Upper lobe of right lung (tissue), 1 donor: ENCODE measurements at regions not wholly inside any gene's neighbourhood (a gene's known extent, or its start where the extent isn't known, plus 50 kb on each side); places are given as distances from the start of the nearest gene placed in this dataset.

Experiments
- ATAC-seq: fragments of 200-7000 bp; cut with Tn5 transposase; one replicate; pipeline ENCODE4 v1.9.1; 2020; ENCODE audit warnings: mild to moderate bottlenecking, moderate library complexity
- DNase-seq: peaks from one replicate; pipeline ENCODE4 v3.0.0-alpha.2; 2020
- H3K27ac ChIP-seq: fragments of 200-600 bp; one replicate; pipeline ENCODE4 v1.8.0; 2022
- H3K27me3 ChIP-seq: fragments of 200-600 bp; one replicate; pipeline ENCODE4 v1.8.0; 2022; ENCODE audit warnings: mild to moderate bottlenecking
- H3K36me3 ChIP-seq: fragments of 200-600 bp; one replicate; pipeline ENCODE4 v1.8.0; 2022
- H3K4me1 ChIP-seq: fragments of 200-600 bp; one replicate; pipeline ENCODE4 v1.8.0; 2022
- H3K4me3 ChIP-seq: fragments of 200-600 bp; one replicate; pipeline ENCODE4 v1.8.0; 2022; ENCODE audit warnings: mild to moderate bottlenecking
- H3K9me3 ChIP-seq: fragments of 200-600 bp; one replicate; pipeline ENCODE4 v1.8.0; 2022
- CTCF ChIP-seq: fragments of 200-600 bp; IDR thresholded peaks from one replicate; pipeline ENCODE4 v1.8.0; 2022; ENCODE audit warnings: antibody characterized with exemption
- intact Hi-C: fragments of 100-400 bp; cut with DNase I; formaldehyde crosslinking; loops from one replicate; pipeline ENCODE4 v1.11.0; 2022
- donor health status: DM: no; HTN: yes; CAD: no; lungs with severe emphysema.

DNA sequence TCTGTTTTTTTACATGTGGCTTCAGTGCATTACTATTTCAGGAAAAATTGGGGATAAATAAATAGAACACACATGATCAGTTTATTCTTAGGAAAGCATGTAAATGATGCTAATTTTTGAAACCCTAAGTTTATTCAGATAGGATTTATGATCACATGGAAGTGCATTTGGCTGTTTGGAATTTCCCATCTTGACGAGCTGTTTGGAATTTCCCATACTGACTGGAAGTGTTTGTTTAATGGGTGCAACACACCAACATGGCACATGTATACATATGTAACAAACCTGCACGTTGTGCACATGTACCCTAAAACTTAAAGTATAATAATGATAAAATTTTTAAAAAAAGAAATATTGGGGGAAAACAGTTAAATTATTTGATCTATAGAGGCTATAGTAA, 79.5 kb downstream of the COL6A6 start:
- no peaks in the 10 kb centered on the region for H3K36me3 ChIP-seq
- no peaks in the 10 kb centered on the region for H3K4me1 ChIP-seq
- ATAC-seq (no peak), DNase-seq (no peak)
- TF ChIP-seq CTCF = no peak
- intact Hi-C loops = no loop called here
- H3K9me3 ChIP-seq = no peaks in the 10 kb centered on the region
- H3K27ac ChIP-seq = no peak overlapping the region
- H3K4me3 ChIP-seq = no peak overlapping the region
- H3K27me3 ChIP-seq = no peaks in the 10 kb centered on the region

GRCh38 chr3:130601442-130601971, 84.5 kb downstream of the COL6A6 start:
- ATAC-seq (no peak), DNase-seq (no peak)
- H3K27me3 ChIP-seq = no peaks in the 10 kb centered on the region
- H3K4me3 ChIP-seq = no peak overlapping the region
- H3K4me1 ChIP-seq = no peaks in the 10 kb centered on the region
- no peaks in the 10 kb centered on the region for H3K36me3 ChIP-seq
- H3K27ac ChIP-seq = no peak overlapping the region
- intact Hi-C loops = no loop called here
- no peak for TF ChIP-seq CTCF
- H3K9me3 ChIP-seq = peaks cover 2% of the 10 kb centered on the region

GRCh38 chr3:130604806-130605205, 87.8 kb downstream of the COL6A6 start:
- H3K27me3 ChIP-seq = no peaks in the 10 kb centered on the region
- ATAC-seq (peak; percentile 81), DNase-seq (no peak)
- H3K4me1 ChIP-seq = no peaks in the 10 kb centered on the region
- TF ChIP-seq CTCF = no peak
- intact Hi-C loops = no loop called here
- peaks cover 17% of the 10 kb centered on the region for H3K9me3 ChIP-seq
- H3K4me3 ChIP-seq = no peak overlapping the region
- H3K27ac ChIP-seq = no peak overlapping the region
- no peaks in the 10 kb centered on the region for H3K36me3 ChIP-seq

DNA sequence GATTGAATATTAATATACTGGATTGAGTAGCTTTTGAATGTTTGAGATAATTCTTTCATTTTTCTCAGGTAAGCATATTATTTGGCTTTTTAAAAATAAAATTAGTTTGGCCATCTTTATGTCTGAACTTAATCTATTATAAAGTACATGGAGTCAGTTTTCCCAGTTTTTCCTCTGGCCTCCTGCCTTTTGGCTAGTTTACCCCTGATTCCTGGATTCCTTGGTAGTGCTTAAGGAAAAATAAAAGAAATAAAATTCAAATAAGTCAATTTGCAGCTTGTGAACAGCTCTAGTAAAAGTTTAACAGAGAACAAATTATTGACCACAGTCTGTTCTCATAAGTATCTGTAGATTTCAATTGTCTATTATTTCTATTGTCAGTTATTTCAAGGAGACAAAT, 89.4 kb downstream of the COL6A6 start:
- DNase-seq (no peak), ATAC-seq (no peak)
- no peaks in the 10 kb centered on the region for H3K4me1 ChIP-seq
- intact Hi-C loops = no loop called here
- H3K4me3 ChIP-seq = no peak overlapping the region
- H3K27ac ChIP-seq = no peak overlapping the region
- no peaks in the 10 kb centered on the region for H3K36me3 ChIP-seq
- H3K9me3 ChIP-seq = peaks cover 17% of the 10 kb centered on the region
- H3K27me3 ChIP-seq = no peaks in the 10 kb centered on the region
- TF ChIP-seq CTCF = no peak

DNA sequence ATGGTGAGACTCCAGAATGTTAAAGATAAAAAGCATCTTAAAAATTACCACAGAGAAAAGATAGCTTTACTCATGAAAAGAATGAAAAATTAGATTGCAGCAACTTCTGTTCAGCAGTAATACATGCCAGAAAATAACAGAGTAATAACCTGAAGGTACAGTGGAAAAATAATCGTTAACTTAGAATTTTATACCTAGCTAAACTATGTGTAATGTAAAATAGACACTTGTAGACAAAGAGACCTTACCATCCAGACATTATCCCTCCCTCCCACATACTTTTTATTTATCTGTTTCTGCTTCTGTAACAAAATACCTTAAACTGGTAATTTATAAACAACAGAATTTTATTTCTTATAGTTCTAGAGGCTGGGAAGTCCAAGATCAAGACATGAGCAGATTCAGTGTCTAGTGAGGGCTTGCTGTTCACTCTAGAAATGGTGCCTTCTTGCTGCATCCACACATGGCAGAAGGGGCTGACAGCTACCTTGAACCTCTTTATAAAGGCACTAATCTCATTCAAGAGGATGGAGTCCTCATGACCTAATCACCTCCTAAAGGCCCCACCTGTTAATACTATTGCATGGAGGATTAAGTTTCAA, 90.7 kb downstream of the COL6A6 start:
- no peak for ATAC-seq
- H3K4me3 ChIP-seq = no peak overlapping the region
- H3K27ac ChIP-seq = no peak overlapping the region
- TF ChIP-seq CTCF = no peak
- no peaks in the 10 kb centered on the region for H3K36me3 ChIP-seq
- intact Hi-C loops = no loop called here
- H3K27me3 ChIP-seq = no peaks in the 10 kb centered on the region
- no peaks in the 10 kb centered on the region for H3K4me1 ChIP-seq
- DNase-seq = no peak
- peaks cover 17% of the 10 kb centered on the region for H3K9me3 ChIP-seq
